Activated B cell treated with CpG ODN at 0.5 μM for 24 hours (primary cell): ENCODE measurements at regions not wholly inside any gene's neighbourhood (a gene's known extent, or its start where the extent isn't known, plus 50 kb on each side); places are given as distances from the start of the nearest gene placed in this dataset.

Experiments used
- ATAC-seq: fragments of 200-7000 bp; cut with Tn5 transposase; one replicate; pipeline ENCODE4 v1.10.0; 2021; ENCODE audit warnings: low read depth, mild to moderate bottlenecking, moderate library complexity
- CTCF ChIA-PET: fragments of 350-600 bp; sonication (Branson Sonifier 250); formaldehyde crosslinking; loops from one replicate; lab custom pipeline; 2021; ENCODE audit warnings: antibody characterized with exemption; lab: Charles Lee
- POLR2A ChIA-PET: fragments of 350-600 bp; sonication (Branson Sonifier 250); formaldehyde crosslinking; loops from one replicate; lab custom pipeline; 2021; ENCODE audit warnings: antibody characterized with exemption; lab: Charles Lee
- DNase-seq: peaks from one replicate; pipeline ENCODE4 v3.0.0; 2022
- H3K27ac Mint-ChIP-seq: one replicate; pipeline ENCODE4 v1.8.0; 2020; ENCODE audit warnings: mixed read lengths
- H3K27me3 Mint-ChIP-seq: one replicate; pipeline ENCODE4 v1.8.0; 2021; ENCODE audit warnings: mixed read lengths
- H3K36me3 Mint-ChIP-seq: one replicate; pipeline ENCODE4 v1.8.0; 2021; ENCODE audit warnings: low read depth, mixed read lengths
- H3K4me1 Mint-ChIP-seq: one replicate; pipeline ENCODE4 v1.8.0; 2021; ENCODE audit warnings: mixed read lengths
- H3K4me3 Mint-ChIP-seq: one replicate; pipeline ENCODE4 v1.8.0; 2020; ENCODE audit warnings: mild to moderate bottlenecking, mixed read lengths
- H3K9me3 Mint-ChIP-seq: one replicate; pipeline ENCODE4 v1.8.0; 2020; ENCODE audit warnings: mixed read lengths
- CTCF ChIP-seq: fragments of 200-600 bp; IDR thresholded peaks from one replicate; pipeline ENCODE4 v1.8.0; 2022; ENCODE audit warnings: antibody characterized with exemption, mild to moderate bottlenecking
- intact Hi-C: fragments of 100-400 bp; cut with micrococcal nuclease; formaldehyde crosslinking; loops from one replicate; pipeline ENCODE4 v1.15.1; 2024

GRCh38 chr10:131808370-131808930 lies 92.4 kb upstream of the PPP2R2D start:
- intact Hi-C loops = no loop called here
- no peak for ATAC-seq

GRCh38 chr10:131810036-131810804 lies 90.6 kb upstream of the PPP2R2D start:
- no peaks in the 10 kb centered on the region for H3K9me3 Mint-ChIP-seq
- DNase-seq (no peak), ATAC-seq (no peak)
- no peak overlapping the region for H3K4me3 Mint-ChIP-seq
- no peak overlapping the region for H3K27ac Mint-ChIP-seq
- peaks cover 4% of the 10 kb centered on the region for H3K27me3 Mint-ChIP-seq
- H3K4me1 Mint-ChIP-seq = no peaks in the 10 kb centered on the region
- intact Hi-C loops = no loop called here
- ChIA-PET CTCF (no interaction called here), POLR2A (no interaction called here)
- no peaks in the 10 kb centered on the region for H3K36me3 Mint-ChIP-seq
- no peak for TF ChIP-seq CTCF

More at GRCh38 chr10:131808370-131808930, 92.4 kb upstream of the PPP2R2D start:
- Mint-ChIP-seq H3K9me3 (no peaks in the 10 kb centered on the region), H3K36me3 (no peaks in the 10 kb centered on the region), H3K27me3 (peaks cover 4% of the 10 kb centered on the region), H3K27ac (no peak overlapping the region), H3K4me1 (no peaks in the 10 kb centered on the region), H3K4me3 (no peak overlapping the region)
- DNase-seq = no peak
- ChIA-PET CTCF (no interaction called here), POLR2A (no interaction called here)
- no peak for TF ChIP-seq CTCF

- Mint-ChIP-seq H3K27me3 (peaks cover 4% of the 10 kb centered on the region), H3K4me3 (no peak overlapping the region), H3K4me1 (no peaks in the 10 kb centered on the region), H3K9me3 (no peaks in the 10 kb centered on the region), H3K36me3 (no peaks in the 10 kb centered on the region), H3K27ac (no peak overlapping the region)
- TF ChIP-seq CTCF = no peak
- intact Hi-C loops = no loop called here
- ChIA-PET POLR2A (no interaction called here), CTCF (no interaction called here)
- DNase-seq = no peak
- ATAC-seq = no peak
These were observed 89.8 kb upstream of the PPP2R2D start for GRCh38 chr10:131810805-131811629.

GRCh38 chr10:131811630-131812403 lies 89.0 kb upstream of the PPP2R2D start:
- intact Hi-C loops = no loop called here
- DNase-seq = no peak
- peaks cover 4% of the 10 kb centered on the region for H3K27me3 Mint-ChIP-seq
- H3K4me1 Mint-ChIP-seq = no peaks in the 10 kb centered on the region
- ATAC-seq = no peak
- ChIA-PET CTCF (interaction anchor here (0.7 kb wide), 1 partner anchor 324 kb away, joined by 3 read pairs; no protein-coding TSS in a partner anchor), POLR2A (no interaction called here)
- no peak overlapping the region for H3K27ac Mint-ChIP-seq
- H3K9me3 Mint-ChIP-seq = no peaks in the 10 kb centered on the region
- H3K36me3 Mint-ChIP-seq = no peaks in the 10 kb centered on the region
- no peak overlapping the region for H3K4me3 Mint-ChIP-seq
- no peak for TF ChIP-seq CTCF
